Heart left ventricle (tissue), 16 donors: ENCODE measurements at regions not wholly inside any gene's neighbourhood (a gene's known extent, or its start where the extent isn't known, plus 50 kb on each side); places are given as distances from the start of the nearest gene placed in this dataset.

Experiments used
- ATAC-seq, 4 donors: fragments of 200-7000 bp; cut with Tn5 transposase; one replicate each; pipeline ENCODE4 v1.9.1; 2020 to 2022; ENCODE audit warnings: moderate library complexity in 4 of 4, mild to moderate bottlenecking in 3 of 4, moderate number of reproducible peaks in 1 of 4
- DNase-seq, 5 donors: peaks; one replicate each; pipeline ENCODE4 v3.0.0-alpha.2; 2020
- H3K27ac ChIP-seq, 12 donors: fragments of 200-600 bp; sonication (generic) in 4 of 12; one replicate each; pipeline versions ENCODE4 v1.5.0 to v1.8.0; 2016 to 2022; ENCODE audit warnings: mild to moderate bottlenecking in 2 of 12
- H3K27me3 ChIP-seq, 9 donors: fragments of 200-600 bp; sonication (generic) in 2 of 9; one replicate each; pipeline versions ENCODE4 v1.5.1 to v1.8.0; 2016 to 2022; ENCODE audit warnings: mild to moderate bottlenecking in 3 of 9
- H3K36me3 ChIP-seq, 9 donors: fragments of 200-600 bp; sonication (generic) in 2 of 9; one replicate each; pipeline versions ENCODE4 v1.5.0 to v1.8.0; 2018 to 2022; ENCODE audit warnings: mild to moderate bottlenecking in 2 of 9
- H3K4me1 ChIP-seq, 12 donors: fragments of 200-600 bp; sonication (generic) in 4 of 12; one replicate each; pipeline versions ENCODE4 v1.5.0 to v1.8.0; 2016 to 2022; ENCODE audit warnings: mild to moderate bottlenecking in 3 of 12
- H3K4me3 ChIP-seq, 12 donors: fragments of 200-600 bp; sonication (generic) in 4 of 12; one replicate each; pipeline versions ENCODE4 v1.5.0 to v1.8.0; 2017 to 2022; ENCODE audit warnings: mild to moderate bottlenecking in 9 of 12, moderate library complexity in 4 of 12
- H3K9me3 ChIP-seq, 12 donors: fragments of 200-600 bp; sonication (generic) in 4 of 12; one replicate each; pipeline versions ENCODE4 v1.5.0 to v1.8.0; 2016 to 2022; ENCODE audit warnings: mild to moderate bottlenecking in 1 of 12
- POLR2A ChIP-seq, 2 donors: fragments of 450-650 bp; IDR thresholded peaks; one replicate each; pipeline ENCODE4 v1.6.1; 2017; ENCODE audit warnings: antibody characterized with exemption in 2 of 2, mild to moderate bottlenecking in 2 of 2, moderate library complexity in 2 of 2
- WGBS, 4 donors: extraction: QIAGEN DNeasy Blood & Tissue Kit in 2 of 4; methylation state at CpG; one replicate each; pipeline versions ENCODE4 v1.1.5 to v1.1.7; 2013 to 2018; 5-methylcytosine and 5-hydroxymethylcytosine counted together
- intact Hi-C, 10 donors: fragments of 100-400 bp; cut with DNase I; formaldehyde crosslinking; loops; one replicate each; pipeline versions ENCODE4 v1.11.1 to v1.14.2; 2022
- TF ChIP-seq, protein P1 (sequence below), 12 donors: fragments of 200-600 bp; sonication (generic) in 4 of 12; IDR thresholded peaks; one replicate each; pipeline versions ENCODE4 v1.5.0 to v1.8.0; 2018 to 2022; ENCODE audit warnings: antibody characterized with exemption in 12 of 12, mild to moderate bottlenecking in 5 of 12
- donor health status: ischemic (EF 13 %, LVEDD 7.1; RV severe dilation, severe dysfunction).
- donor health status: healthy with polysubstance abuse.
- donor health status: DM: no; HTN: yes; CAD: no.
- donor health status: DM: no; HTN: no; CAD: no.
- donor health status: ischemic (EF 25% LVEDD 6.9; RV normal size, moderate dysfunction).
- donor health status: ischemic (EF 25% LVEDD 5.7; RV mildly dilated, moderate dysfunction).
- donor health status: healthy.
- donor health status: DM: yes; HTN: yes; CAD: no.
- donor health status: ischemic (EF 35%, LVEDD 5.7; RV mildly dilated, moderate dysfunction).
- donor health status: nonischemic (EF 11% LVEDD 7.7; RV severe dilation, severe dysfunction).
- donor health status: DM: yes; HTN: yes; CAD: no.
- donor health status: PGD.
- donor health status: ischemic (EF 29% LVEDD 5.4; RV normal size, mild dysfunction).
- donor health status: nonischemic (EF 23%, LVEDD 6.1; RV moderate dilation, normal function).

DNA sequence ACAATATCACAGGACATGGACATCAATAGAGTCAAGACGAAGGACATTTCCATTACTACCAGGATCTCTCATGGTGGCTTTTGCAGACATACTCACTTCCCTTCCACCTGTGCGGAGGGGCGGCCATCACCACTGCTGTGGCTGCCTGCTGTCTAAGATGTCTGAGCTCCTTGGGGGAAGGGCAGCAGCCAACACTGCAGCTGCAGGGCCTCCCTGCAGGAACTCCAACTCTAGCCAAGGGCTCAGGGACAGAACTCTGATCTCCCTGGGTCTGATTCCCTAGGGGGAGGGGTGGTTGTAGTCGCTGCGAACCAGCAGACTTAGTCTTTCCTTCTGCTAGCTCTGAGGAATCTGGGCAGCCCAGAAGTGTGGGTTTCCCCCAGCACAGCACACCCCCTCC is 78.9 kb upstream of the ANKRD10 start:
- 55 to 88% (median 63%) methylated on average over 3 to 5 of the region's 5 CpGs for WGBS, 4 donors
- H3K27ac ChIP-seq: no peak overlapping the region
- no peak for DNase-seq
- peaks cover 0 to 2% (median 0%) of the 10 kb centered on the region in 9 donors for H3K27me3 ChIP-seq
- no peaks in the 10 kb centered on the region for H3K4me1 ChIP-seq
- no peaks in the 10 kb centered on the region for H3K36me3 ChIP-seq
- ATAC-seq: no peak
- H3K4me3 ChIP-seq: no peak overlapping the region
- no peak for TF ChIP-seq POLR2A (IDR thresholded peaks at IDR 0.05)
- TF ChIP-seq, protein P1, sequence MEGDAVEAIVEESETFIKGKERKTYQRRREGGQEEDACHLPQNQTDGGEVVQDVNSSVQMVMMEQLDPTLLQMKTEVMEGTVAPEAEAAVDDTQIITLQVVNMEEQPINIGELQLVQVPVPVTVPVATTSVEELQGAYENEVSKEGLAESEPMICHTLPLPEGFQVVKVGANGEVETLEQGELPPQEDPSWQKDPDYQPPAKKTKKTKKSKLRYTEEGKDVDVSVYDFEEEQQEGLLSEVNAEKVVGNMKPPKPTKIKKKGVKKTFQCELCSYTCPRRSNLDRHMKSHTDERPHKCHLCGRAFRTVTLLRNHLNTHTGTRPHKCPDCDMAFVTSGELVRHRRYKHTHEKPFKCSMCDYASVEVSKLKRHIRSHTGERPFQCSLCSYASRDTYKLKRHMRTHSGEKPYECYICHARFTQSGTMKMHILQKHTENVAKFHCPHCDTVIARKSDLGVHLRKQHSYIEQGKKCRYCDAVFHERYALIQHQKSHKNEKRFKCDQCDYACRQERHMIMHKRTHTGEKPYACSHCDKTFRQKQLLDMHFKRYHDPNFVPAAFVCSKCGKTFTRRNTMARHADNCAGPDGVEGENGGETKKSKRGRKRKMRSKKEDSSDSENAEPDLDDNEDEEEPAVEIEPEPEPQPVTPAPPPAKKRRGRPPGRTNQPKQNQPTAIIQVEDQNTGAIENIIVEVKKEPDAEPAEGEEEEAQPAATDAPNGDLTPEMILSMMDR (IDR thresholded peaks at IDR 0.05): no peak
- intact Hi-C loops: no loop called here
- H3K9me3 ChIP-seq: no peaks in the 10 kb centered on the region

DNA sequence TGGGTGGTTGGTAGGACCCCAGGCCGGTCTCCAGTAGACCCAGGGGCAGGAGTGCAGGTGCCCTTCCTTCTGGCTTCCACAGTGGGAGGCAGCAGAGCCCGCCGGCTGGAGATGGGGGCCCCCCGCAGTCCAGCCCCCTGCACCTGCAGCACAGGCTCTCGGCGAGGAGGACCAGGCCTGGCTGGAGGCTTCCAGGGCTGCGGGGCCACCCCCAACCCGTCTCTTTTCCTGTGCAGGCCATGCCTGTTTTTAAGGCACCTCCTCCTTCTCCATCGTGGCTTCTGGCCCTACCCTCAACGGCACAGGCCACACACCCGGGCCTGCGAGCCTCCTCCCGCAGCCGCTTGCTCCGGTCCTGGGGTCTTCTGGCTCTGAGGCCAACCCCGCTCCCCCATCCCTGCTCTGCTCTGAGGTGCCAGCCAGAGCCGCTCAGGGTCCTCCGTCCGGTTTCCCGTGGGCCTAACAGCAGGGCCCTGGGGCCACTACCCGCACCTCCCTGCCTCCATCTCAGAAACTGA is 77.2 kb upstream of the ANKRD10 start:
- Histone ChIP-seq H3K36me3 (no peaks in the 10 kb centered on the region), H3K4me1 (no peaks in the 10 kb centered on the region), H3K4me3 (no peak overlapping the region), H3K9me3 (no peaks in the 10 kb centered on the region), H3K27me3 (peaks cover 0 to 2% (median 0%) of the 10 kb centered on the region in 9 donors), H3K27ac (no peak overlapping the region)
- ATAC-seq (no peak), DNase-seq (no peak)
- TF ChIP-seq, protein P1 (IDR thresholded peaks at IDR 0.05): no peak
- no peak for TF ChIP-seq POLR2A (IDR thresholded peaks at IDR 0.05)
- intact Hi-C loops: no loop called here
- WGBS, 4 donors: 93 to 95% (median 94%) methylated on average over 19 to 21 of the region's 21 CpGs

DNA sequence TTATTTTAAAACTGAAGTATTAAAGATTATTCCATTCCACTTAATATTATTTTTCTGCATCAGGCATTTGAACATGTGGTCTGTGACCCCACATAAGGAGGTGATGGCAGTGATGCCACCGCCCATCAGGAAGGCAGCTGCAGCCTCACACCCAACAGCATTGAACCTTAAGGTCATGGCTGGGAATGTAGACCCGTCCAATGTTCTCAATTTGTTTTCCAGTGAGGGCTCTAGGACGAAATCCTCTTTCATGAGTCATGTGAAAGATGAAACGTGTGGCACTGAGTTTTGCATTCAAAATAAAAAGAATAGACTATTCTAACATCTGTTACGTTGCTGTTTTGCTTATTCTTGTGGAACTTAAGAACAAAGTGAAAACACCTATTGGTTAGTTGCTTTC is 74.5 kb upstream of the ANKRD10 start:
- intact Hi-C loops: no loop called here
- Histone ChIP-seq H3K9me3 (no peaks in the 10 kb centered on the region), H3K27ac (no peak overlapping the region), H3K4me1 (peaks cover 0 to 2% (median 0%) of the 10 kb centered on the region in 12 donors), H3K36me3 (no peaks in the 10 kb centered on the region), H3K4me3 (no peak overlapping the region), H3K27me3 (peaks cover 0 to 3% (median 0%) of the 10 kb centered on the region in 9 donors)
- no peak for TF ChIP-seq POLR2A (IDR thresholded peaks at IDR 0.05)
- TF ChIP-seq, protein P1 (IDR thresholded peaks at IDR 0.05): no peak
- DNase-seq (no peak), ATAC-seq (no peak)
- 75 to 81% (median 78%) methylated on average over 5 of the region's 5 CpGs for WGBS, 4 donors

DNA sequence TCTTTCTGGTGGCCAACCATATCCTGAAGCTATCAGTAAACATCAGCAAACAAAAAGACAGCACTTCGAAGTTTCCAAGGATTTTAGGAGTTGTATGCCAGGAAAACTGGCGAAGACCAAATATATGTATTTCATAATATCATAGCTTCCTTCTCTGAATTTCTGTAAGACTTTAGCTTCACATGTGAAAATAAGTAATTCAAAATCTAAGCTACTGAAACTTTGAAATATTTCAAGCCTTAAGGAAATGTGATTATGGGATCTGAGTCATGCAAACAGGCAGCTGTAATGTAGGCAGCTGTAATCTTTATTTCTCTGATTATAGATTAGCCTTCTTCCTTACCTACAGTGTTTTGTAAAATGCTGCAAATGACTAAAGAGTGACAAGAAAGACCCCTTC is 70.7 kb upstream of the ANKRD10 start:
- DNase-seq: no peak
- intact Hi-C loops: no loop called here
- Histone ChIP-seq H3K36me3 (no peaks in the 10 kb centered on the region), H3K9me3 (no peaks in the 10 kb centered on the region), H3K4me1 (peaks cover 0 to 4% (median 0%) of the 10 kb centered on the region in 12 donors), H3K27ac (no peak overlapping the region), H3K4me3 (no peak overlapping the region), H3K27me3 (peaks cover 0 to 3% (median 0%) of the 10 kb centered on the region in 9 donors)
- WGBS, 4 donors: 73 to 80% (median 74%) methylated on average over 2 of the region's 2 CpGs
- no peak for TF ChIP-seq POLR2A (IDR thresholded peaks at IDR 0.05)
- TF ChIP-seq, protein P1 (IDR thresholded peaks at IDR 0.05): no peak
- no peak for ATAC-seq
